GM21737 (cell line): ENCODE measurements at regions not wholly inside any gene's neighbourhood (a gene's known extent, or its start where the extent isn't known, plus 50 kb on each side); places are given as distances from the start of the nearest gene placed in this dataset.

ENCODE experiments used
- ATAC-seq: cut with Tn5 transposase; IDR thresholded peaks from one replicate; pipeline ENCODE4 v1.9.1; 2021; ENCODE audit warnings: mild to moderate bottlenecking, moderate library complexity; ENCODE audit not compliant: unreplicated experiment

DNA sequence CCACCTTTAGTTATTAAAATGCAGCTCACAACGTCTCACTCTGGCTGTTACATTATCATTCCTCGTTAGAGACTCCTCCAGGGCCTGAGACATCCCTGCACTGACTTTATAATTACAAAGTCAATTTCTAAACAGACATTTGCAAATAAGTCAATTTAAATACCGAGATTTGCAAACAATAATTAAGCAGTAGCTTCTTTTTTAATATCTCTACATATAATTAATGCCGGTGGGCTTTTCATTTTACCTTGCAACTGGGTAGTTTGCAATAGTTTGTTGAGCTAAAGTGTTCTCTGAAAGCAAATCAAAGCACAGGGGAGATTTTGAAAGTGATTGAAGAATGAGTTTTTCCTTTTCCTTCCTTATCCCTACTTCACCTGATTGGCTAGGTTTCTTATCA lies 154.4 kb downstream of the TLR4 start:
- ATAC-seq, result no peak

DNA sequence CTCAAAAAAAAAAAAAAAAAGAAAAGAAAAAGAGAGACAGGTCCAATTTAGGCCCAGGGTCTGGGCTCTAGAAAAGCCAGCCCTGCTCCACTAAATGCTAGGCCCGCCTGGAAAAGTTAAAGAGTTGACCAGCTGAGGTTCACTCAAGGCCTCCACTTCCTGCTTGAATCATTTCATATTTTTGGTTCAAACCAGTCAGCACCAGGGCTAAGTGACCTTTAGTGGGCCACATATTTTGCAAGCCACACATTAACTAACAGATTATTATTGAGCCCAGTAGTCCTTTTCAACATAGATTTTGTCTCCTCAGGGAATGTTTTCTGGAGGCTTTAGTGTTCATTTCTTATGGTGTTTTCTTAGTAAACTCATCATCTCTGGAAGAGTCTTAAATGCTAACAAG lies 156.6 kb downstream of the TLR4 start:
- no peak for ATAC-seq

DNA sequence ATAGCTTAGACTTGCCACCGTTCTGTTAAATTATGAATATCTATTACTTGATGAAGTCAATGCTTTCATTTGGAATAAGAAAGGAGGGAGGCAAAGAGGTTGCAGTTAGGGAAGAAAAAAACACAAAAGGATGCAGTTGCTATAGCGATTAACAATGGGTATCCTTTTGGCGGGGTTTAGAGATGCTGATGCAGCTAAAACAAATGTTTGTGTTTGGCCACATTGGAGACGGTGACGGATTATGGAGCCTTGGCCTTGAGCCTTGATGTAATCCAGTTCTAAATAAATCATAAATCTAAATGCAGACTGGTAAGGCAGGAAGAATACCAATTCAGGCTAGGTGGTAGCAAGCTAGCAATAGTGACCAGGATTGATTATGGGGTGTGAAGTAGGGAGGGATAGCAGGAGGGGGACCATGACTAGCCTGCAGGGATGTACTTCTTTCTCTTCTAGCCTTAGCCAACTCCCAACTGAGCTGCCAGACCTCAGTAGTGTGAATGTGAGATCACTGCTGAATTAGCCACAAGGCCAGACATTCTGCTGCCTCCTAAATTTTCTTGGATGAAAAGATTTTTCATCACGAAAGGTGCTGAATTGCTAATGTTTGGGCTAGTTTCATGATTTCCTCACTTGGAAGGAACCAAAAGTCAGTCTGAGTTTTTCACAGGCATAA lies 160.3 kb downstream of the TLR4 start:
- ATAC-seq, result no peak

DNA sequence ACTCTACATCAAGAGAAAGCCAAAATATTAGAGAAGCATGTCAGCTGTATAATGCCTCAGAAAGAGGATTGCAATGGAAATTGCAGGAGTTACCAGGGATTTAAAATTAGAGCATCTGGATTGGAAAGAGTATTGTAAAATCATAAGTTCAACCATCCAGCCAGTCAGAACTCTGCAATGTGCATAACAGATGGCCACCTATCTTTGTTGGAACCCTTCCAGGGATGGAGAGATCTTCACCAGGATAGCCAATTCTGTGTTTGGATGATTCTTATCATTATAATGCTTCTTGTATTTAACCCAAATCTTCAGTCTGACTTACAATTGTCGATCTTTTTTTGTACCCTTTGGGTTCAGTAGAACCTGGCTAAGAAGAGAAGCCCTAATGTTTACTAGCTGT lies 164.4 kb downstream of the TLR4 start:
- ATAC-seq, result no peak

DNA sequence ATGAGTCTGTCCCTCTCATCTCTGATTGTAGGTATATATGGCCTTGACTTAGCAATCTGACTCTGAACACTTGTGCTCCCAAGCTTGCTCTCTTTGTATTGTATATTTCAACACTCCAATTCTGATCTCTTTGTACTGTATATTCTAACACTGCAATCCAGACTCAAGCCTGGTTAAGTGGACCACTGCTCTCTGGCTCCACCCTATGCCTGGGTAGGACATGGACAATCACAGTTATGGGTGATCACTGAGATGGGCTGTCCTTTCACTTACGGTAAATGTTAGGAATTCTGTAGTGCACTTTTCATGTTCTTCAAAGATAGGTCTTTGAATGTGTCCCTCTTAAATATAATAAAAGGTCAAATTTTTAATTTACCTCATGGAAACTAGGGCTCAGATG lies 165.1 kb downstream of the TLR4 start:
- ATAC-seq, result no peak

DNA sequence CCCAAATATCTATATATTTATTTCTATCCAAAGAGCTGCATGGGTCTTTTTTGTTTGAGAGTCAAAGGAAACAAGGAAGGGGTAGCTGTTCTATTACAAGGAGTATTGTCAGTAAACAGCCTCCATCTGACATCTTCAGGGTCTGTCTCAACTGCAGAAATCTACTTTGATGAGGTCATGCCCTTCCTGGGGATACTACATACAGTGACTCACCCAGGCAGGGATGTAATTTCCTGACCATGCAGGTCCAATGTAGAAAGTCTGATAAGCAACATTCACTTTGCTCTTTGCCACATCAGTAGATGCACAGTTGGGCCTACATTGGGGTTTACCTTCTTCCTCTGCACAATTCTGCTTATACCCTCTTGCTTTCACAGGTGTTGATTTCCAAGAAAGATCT lies 165.5 kb downstream of the TLR4 start:
- ATAC-seq, result no peak

DNA sequence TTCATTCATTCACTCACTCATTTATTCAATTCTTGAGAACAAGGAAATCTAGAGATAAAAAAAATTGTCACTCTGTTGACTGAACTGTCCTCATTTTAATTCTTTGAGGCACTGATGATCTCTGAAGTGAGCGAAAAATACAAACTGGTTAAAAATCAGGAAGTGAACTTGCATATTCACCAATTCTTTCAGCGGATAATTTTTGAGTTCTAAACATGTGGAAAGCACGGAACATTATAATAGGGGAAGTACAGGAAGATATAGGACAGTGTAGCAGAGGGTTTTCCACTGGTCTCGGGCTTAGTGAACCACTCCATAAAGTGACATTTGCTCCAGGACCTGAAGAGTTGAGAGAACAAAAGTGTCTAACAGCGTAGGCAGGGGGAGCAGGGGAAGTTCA lies 169.5 kb downstream of the TLR4 start:
- ATAC-seq, result no peak

DNA sequence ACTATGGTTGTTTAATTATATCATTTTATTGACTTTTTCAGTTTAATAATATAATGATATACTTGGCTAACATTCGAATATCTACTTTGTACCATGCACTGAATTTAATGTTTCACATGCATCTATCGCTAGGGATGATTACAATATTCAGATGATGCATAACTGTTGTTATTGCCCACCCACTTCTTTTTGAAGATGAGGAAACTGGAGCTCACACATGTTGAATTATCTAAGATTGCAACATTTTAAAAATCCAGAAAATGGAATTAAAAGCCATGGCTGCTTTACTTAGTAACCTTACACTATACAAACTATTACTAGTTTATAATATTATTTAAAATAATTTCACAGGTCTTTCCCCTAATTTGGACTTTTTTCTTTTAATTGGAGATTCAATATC lies 171.7 kb downstream of the TLR4 start:
- no peak for ATAC-seq

DNA sequence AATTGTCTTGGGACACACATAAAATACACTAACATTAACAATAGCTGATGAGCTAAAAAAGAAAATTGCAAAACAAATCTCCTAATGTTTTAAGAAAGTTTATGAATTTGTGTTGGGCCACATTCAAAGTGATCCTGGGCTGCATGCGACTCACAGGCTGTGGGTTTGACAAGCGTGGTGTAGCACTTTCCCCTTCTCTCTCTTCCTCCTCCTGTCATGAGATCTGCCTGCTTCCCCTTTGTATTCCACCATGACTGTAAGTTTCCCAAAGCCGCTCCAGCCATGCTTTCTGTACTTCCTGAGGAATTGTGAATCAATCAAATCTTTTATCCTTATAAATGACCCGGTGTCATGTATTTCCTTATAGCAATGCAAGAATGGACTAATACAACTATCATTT lies 178.0 kb downstream of the TLR4 start:
- no peak for ATAC-seq

DNA sequence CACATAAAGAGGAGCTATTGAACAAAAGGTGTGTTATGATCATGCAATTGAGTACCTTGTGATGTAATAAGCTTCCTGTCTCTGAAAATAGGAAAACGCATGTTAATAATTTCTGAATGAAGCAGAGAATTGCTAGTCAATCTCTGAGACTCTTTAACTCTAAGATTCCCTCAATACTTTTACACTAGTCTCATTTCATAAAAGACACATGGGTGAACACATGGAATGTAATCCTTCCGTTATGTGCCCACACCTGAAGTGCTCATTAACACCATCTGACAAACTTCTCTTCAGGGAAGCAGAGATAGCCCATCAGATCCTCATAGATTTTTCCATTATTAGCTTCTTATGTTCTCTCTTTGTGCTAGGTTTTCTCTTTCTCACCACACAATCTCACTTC lies 182.4 kb downstream of the TLR4 start:
- no peak for ATAC-seq

DNA sequence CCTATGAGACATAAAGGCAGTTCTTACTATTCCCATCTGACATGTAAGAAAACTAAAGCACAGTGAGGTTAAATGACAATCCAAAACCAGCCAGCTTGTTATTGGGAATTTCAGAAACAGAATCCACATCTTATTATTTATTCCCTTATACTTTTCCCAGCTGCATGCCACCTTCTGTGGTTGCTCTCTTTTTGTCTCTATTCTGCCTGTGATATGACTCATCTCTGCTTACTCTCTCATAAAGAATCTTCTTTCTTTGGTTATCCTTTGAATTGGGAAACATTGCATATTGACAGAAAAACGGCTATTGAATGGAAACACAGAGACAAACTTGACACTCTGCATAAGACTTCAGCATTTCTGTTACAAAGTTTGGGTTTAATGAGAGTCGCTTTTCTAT lies 183.2 kb downstream of the TLR4 start:
- no peak for ATAC-seq

DNA sequence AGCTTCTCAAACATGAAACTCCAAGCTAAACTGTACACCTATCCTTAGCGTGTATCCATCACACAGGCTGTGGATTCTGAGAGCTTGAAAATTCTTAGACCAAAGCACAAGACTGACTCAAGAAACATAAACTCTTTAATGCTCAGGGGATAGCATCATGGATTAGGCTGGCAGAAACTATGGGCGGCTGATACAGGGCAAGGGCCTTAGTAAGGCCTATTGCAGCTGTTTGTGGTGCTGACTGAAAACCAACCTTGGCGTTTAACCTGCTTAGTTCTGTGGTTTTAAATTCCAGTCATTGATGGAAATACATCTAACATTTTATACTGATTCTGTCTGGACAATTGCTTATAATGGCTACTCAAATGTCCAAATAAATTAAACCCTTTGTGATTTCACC lies 183.7 kb downstream of the TLR4 start:
- no peak for ATAC-seq

DNA sequence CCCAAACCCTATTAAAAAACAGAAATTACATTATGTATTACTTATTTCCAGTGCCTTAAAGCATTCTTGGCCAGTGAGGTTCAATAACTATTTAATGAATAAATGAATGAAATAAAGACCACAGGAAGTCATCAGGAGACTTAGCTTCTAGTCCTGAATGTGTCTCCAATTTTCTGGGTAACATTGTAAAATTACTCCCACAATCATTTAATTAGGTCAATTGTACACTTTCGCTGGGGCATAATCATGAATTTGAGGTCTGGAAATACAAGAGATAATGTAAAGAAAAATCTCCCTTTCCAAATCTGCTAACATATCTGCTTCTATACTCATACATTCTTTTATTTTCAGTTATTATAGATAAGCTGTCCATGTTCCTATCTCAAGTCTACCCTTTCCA lies 199.2 kb downstream of the TLR4 start:
- no peak for ATAC-seq

DNA sequence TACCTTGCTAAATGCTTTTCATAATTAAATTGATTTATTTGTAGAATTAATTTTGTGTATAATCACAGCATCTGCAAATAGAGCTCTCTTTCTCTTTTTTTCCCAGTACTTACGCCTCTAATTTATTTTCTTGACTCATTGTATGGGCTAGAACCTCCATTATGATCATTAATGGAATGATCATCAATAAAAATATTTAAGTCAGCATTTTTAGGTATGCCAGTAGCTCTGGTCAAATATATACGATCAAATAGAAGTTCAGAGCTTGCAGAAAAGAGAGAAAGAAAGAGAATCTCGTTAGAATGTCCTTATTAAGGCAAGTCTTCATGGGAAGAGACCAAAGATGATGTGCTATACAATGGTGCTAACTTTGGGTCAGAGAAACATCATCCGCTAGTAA lies 202.6 kb downstream of the TLR4 start:
- ATAC-seq, result no peak

DNA sequence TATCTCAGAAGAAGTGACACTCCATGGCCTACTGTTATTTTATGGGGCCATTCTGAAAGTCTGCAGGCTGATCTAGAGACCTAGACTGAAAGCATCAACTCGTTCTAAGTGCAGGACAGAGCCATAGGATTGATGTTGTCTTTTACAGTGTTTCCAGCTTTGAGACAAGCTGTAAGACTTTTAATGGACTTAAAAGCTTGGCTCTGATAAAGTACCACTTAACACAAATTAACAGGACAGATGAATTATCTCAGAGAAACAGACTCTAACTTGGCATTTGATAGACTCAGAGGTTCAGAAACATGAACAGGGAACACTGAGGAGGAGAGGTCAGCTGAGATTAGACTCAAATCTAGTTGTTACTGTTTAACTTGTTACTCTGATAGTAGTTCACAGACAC lies 203.2 kb downstream of the TLR4 start:
- ATAC-seq, result no peak

DNA sequence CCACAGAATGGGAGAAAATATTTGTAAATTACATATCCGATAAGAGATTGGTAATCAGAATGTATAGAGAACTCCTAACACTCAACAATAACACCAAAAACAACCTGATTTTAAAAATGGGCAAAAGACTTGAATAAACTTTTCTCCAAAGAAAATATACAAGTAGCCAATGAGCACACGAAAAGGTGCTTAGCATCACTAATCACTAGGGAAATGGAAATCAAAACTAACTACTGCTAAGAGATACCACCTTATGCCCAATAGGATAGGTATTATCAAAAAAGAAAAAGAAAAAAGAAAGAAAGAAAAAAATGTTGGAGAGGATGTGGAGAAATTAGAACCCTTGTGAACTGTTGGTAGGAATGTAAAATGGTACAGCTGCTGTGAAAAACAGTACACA lies 212.1 kb downstream of the TLR4 start:
- ATAC-seq, result no peak

DNA sequence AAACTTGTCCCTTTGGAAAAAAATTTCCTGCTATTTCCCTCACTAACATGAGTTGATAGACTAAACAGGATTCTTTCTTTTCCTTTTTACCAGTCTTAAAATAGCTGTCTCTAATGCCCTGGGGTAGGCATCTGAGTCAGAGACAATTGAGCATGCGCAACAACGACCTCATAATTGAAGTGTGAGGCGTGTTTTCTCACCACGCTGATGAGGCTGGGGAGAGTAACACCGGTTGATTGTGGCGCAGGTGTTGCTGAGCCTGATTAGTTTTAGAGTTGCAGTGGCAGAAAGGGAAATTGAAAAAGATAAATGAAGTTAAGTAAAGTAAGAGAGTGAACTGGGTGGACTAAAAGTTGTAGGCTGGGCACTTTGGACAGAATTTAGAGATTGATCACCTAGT lies 213.7 kb downstream of the TLR4 start:
- ATAC-seq, result no peak

DNA sequence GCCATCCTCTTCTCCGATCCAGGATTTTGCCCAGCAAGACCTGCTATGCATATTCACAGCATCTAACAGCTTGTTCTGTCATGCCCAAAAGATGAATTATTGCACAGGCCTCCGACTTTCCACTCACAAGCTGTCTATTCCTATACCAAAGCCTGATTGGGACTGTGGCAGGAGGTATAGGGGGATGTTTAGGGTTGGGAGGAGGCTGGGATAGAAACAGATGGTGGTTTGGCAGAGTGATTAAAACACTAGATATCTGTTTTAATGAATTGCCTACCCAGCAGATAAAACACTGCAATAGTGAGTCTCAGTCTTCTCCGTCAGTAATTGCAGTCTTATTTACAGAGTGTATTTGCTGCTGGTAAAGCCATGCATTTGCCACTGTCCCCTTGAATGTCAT lies 215.3 kb downstream of the TLR4 start:
- no peak for ATAC-seq

DNA sequence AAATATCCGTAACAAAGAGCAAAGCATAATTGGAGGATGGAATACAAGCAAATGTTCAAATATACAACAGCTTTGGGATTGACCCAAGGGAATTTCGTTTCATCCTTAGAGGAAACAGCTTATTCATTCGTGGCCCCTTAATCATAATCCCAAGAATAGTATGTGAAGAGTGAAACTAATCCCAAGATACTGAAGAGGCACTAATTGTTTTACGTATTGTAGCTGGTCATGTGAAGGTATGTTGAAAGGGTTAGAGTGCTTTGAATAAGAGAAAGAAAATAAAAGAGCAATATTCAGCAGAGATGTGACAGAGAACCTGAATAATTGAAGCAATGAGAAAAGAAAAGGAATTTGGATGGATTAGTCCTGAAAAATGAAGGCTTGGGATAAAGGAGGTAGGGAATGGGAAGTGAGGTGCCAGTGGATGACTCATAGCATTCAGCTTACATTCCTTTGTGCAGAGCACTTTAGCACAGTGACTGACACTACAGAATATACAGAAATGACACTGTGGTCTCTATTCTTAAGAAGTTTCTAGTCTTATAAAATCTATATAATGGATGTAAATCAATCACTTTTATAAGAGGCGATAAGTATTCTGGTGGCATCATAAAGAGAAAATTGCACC lies 221.9 kb downstream of the TLR4 start:
- no peak for ATAC-seq

DNA sequence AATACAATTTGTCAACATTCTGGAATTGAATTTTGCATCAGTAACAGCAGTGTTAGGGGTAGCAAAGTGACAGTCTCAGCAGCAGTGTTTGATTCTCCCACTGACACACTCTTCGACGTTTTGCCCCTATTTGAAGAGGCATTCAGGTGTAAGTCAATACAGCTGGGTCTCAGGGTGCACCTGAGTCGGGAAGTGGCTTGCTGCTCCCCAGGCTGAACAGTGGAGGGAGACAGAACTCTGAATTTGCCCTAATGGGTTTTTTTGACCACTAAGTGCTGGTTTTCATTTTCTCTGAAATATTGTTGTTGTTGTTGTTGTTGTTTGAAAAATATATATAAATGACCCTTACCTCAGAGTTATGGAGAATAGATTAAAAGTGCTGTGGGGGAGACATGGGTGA lies 223.2 kb downstream of the TLR4 start:
- ATAC-seq, result no peak

DNA sequence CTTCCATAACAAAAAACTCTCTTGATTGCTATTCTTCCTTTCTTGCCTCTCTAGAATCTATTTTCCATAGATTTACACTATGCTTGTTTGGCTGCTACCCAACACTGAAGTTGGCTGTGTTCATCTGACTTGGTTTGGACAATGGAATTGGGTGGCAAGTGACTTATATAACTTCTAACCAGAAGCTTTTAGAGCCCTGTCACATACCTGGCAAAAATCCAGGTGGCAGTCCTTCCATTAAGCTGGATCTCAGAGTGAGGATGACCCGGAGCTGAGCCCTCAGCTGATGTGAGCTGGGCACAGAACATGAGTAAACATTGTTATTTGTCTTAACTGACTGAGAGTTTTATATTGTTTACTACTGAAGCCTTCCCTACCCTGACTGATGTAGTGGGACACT lies 225.7 kb downstream of the TLR4 start:
- ATAC-seq, result no peak

DNA sequence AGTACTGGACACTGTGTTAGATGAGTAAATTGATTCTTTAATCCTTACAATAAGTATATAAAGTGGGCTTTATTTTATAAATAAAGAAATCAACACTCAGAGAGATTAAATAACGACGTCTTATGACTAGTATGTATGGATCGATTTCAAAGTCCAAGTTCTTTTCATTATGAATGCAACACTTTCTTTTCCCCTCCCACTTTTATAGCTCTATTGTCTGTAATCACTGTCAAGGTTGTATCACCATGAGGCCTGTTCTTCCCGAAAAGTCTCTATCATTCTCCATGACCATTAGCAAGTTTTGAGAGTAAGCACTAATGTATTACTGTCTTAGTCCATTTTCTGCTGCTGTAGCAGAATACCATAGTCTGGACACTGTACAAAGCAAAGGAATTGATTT lies 228.4 kb downstream of the TLR4 start:
- no peak for ATAC-seq
